GM12865 (cell line): ENCODE measurements at regions not wholly inside any gene's neighbourhood (a gene's known extent, or its start where the extent isn't known, plus 50 kb on each side); places are given as distances from the start of the nearest gene placed in this dataset.

Source experiments
- DNase-seq: peaks from one replicate; pipeline ENCODE4 v3.0.0; 2010; ENCODE audit warnings: low read depth
- H3K4me3 ChIP-seq: 2 replicates; pipeline ENCODE4 v1.5.1; 2011; ENCODE audit warnings: mild to moderate bottlenecking, low read depth, low read length, control low read depth
- CTCF ChIP-seq: IDR thresholded peaks from 2 replicates; pipeline ENCODE4 v1.5.1; 2011; ENCODE audit warnings: low read length, control low read depth, low read depth, inconsistent platforms; ENCODE audit not compliant: insufficient read depth; ENCODE audit errors: missing control alignments

DNA sequence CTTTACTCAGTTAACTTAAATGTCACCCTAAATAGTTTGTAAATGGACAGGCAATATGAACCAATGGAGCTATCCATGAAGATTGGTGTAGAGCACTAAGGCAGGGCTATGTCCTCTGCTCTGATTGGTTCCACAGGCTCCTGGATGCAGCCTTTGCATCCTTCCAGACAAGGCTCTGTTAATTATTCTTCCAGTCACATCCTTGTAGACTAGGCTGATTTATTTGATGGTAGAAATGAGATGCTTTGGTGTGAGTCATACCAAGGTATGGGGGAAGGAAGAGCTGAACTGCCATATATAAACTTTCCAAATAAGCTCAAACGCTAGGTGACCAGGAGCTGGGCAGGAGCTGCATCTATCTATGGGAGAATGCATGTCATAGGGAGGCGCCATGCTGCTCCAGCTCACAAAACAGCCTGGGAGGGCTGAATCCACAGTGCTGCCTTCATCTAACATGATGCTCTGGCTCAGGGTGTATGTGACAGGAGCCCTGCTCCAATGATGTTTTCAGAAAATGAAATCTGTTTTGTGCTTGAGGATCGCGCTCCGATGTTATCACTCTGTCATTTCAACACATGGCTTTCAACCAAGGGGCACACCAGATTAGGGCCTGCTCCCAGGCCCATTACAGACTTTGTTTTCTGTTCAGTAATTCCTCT lies 818.0 kb upstream of the ZNF608 start:
- no peak for DNase-seq
- no peak overlapping the region for H3K4me3 ChIP-seq
- TF ChIP-seq CTCF = no peak

- TF ChIP-seq CTCF = no peak
- no peak overlapping the region for H3K4me3 ChIP-seq
- DNase-seq = no peak
Measured at GRCh38 chr5:125574491-125575044, 828.1 kb upstream of the ZNF608 start.

DNA sequence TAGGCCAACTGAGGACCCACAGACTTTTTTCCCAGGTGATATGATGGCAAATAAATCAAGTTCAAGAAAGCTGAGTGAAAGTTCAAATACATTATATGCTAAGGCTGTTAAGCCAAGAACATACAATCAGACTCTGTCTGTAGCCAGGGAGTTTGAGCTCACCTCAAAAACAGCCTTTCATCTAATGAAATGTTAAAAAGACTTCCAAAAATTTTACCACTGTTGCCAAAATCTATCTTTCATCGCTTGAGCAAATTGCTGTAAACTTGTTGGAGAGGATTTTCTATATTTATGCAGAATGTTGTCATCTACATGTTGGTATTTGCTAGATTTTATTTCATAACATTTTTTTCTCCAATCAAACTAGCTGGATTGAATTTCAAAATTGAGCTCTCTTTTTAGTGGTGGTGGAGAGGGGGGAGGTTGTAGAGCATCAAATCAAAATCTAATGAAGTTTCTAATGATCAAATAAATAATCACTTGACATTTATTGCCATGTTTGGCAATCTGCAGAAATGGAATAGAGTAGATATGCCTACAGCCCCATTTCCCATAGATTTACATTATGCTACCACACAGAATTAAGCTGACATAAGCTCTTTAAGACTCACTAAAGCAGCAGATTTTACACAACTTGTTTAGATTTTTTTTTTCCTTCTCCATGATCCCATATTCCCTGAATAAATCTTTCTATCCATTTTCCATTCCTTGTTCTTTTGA lies 828.9 kb upstream of the ZNF608 start:
- TF ChIP-seq CTCF = no peak
- DNase-seq = no peak
- no peak overlapping the region for H3K4me3 ChIP-seq

DNA sequence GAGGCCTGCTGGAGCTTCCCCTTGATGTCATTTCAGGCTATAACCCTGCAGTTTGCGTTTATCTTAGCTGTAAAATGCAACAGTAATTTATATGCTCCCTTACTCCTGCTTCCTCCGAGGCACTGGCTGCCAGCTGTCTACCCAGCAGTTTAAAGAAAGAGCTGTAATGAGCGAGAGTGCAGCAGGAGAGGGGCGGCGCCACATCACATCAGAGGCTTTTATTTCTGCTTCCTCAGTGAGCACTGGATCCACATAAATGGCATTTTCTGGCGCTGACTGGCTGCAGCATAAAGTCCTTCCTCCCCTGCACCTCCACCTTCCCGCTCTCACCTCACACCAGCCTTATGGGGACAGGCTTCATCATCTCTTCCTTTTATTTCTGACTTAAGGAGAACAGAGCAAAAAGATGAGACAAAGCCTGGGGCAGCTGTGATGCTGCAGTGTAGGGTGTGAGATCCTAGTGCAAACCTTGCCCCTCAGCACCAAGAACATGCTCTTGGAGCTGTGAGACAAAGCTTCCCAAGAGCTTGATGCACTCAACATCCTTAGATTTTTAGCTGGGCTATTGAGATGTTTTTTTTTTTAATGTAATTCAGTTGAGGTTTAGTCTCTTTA lies 829.6 kb upstream of the ZNF608 start:
- H3K4me3 ChIP-seq = no peak overlapping the region
- no peak for DNase-seq
- no peak for TF ChIP-seq CTCF

DNA sequence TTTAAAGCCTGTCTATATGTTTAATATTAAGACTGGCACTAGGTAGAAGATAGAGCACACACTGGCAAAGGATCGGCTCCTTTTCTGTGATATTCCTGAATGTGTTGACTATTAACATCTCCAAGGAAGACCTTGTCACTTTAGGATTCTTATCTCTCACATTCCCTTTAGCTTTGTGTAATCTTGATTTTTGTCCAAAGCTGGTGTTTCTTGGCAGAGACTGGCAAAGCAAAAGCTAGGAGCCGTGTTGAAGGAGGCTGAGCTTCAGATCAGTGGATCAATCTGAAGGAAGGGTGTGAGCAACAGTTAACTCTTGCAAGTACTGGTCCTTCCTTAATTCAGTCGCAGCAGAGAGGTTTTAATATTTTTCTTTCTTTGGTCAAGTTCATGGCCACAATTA lies 830.4 kb upstream of the ZNF608 start:
- TF ChIP-seq CTCF = no peak
- no peak overlapping the region for H3K4me3 ChIP-seq
- no peak for DNase-seq

DNA sequence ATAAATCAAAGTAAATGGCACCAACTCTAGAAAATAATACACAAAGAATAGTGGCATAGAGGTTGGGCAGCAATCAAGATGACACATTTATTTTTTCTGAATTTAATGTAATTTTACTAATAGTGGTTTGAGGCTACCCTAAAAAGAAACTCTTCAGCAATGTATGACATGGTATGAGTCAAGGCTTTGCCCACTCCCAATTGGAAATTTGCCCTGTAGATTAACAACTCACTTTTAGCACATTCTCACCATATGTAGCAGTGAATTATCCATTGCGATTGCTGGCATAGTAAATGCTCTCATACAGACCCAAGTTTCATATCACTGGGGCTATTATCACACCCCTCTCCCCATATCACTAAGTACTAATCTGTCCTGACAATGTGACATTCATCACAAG lies 832.1 kb upstream of the ZNF608 start:
- DNase-seq = no peak
- no peak for TF ChIP-seq CTCF
- H3K4me3 ChIP-seq = no peak overlapping the region
